ENCODE measurements at regions not wholly inside any gene's neighbourhood (a gene's known extent, or its start where the extent isn't known, plus 50 kb on each side); places are given as distances from the start of the nearest gene placed in this dataset.

GRCh38 chr9:111107141-111107540 lies 68.9 kb upstream of the LPAR1 start (continued):
- no peak for TF ChIP-seq ATF3 (IDR thresholded peaks at IDR 0.05)
- no peak for TF ChIP-seq TAF1 (conservative IDR thresholded peaks at IDR 0.05)
- no peak for TF ChIP-seq EGR1 (IDR thresholded peaks at IDR 0.05; ENCODE audit: low read depth in 2 of 2)
- no peak for TF ChIP-seq RXRA (IDR thresholded peaks at IDR 0.05)
- no peak for TF ChIP-seq FOXA2 (IDR thresholded peaks at IDR 0.05)

GRCh38 chr9:111106202-111106601 lies 67.9 kb upstream of the LPAR1 start:
- no peak for DNase-seq (ENCODE audit: low spot score)
- Histone ChIP-seq H3K36me3 (ENCODE audit: control insufficient read depth in 4 of 4, insufficient read depth in 3 of 4, low read depth in 1 of 4, low read length in 3 of 4) (no peaks in the 10 kb centered on the region), H3K9me3 (ENCODE audit: control insufficient read depth in 4 of 4, low read length in 3 of 4) (no peaks in the 10 kb centered on the region), H3K27ac (ENCODE audit: low read depth in 1 of 2, low read length in 2 of 2) (no peak overlapping the region), H3K4me1 (ENCODE audit: control insufficient read depth in 4 of 4, insufficient read depth in 4 of 4, low read length in 3 of 4) (no peaks in the 10 kb centered on the region), H3K4me3 (ENCODE audit: low read depth in 1 of 3, low read length in 3 of 3) (no peak overlapping the region), H3K27me3 (ENCODE audit: control insufficient read depth in 4 of 4, insufficient read depth in 4 of 4, low read length in 3 of 4) (peaks cover 0 to 1% (median 0%) of the 10 kb centered on the region in 4 donors), H3K9ac (ENCODE audit: low read depth in 1 of 2, low read length in 2 of 2) (no peak overlapping the region)
- TF ChIP-seq REST (IDR thresholded peaks at IDR 0.05) (no peak), GABPA (IDR thresholded peaks at IDR 0.05 in 1 of 2, conservative IDR thresholded peaks at IDR 0.05 in 1 of 2) (no peak), TAF1 (conservative IDR thresholded peaks at IDR 0.05) (no peak), ZBTB33 (IDR thresholded peaks at IDR 0.05) (no peak), RAD21 (IDR thresholded peaks at IDR 0.05) (no peak), NR2F2 (IDR thresholded peaks at IDR 0.05) (no peak), ATF3 (IDR thresholded peaks at IDR 0.05) (no peak), EGR1 (IDR thresholded peaks at IDR 0.05; ENCODE audit: low read depth in 2 of 2) (no peak), SP1 (IDR thresholded peaks at IDR 0.05) (no peak), JUND (IDR thresholded peaks at IDR 0.05) (no peak), YY1 (IDR thresholded peaks at IDR 0.05) (no peak), RXRA (IDR thresholded peaks at IDR 0.05) (no peak), HNF4A (conservative IDR thresholded peaks at IDR 0.05) (no peak)
- 72% methylated on average over 6 of the region's 6 CpGs for WGBS

- Histone ChIP-seq H3K4me1 (ENCODE audit: control insufficient read depth in 4 of 4, insufficient read depth in 4 of 4, low read length in 3 of 4) (no peaks in the 10 kb centered on the region), H3K27ac (ENCODE audit: low read depth in 1 of 2, low read length in 2 of 2) (no peak overlapping the region), H3K9me3 (ENCODE audit: control insufficient read depth in 4 of 4, low read length in 3 of 4) (no peaks in the 10 kb centered on the region), H3K9ac (ENCODE audit: low read depth in 1 of 2, low read length in 2 of 2) (no peak overlapping the region), H3K4me3 (ENCODE audit: low read depth in 1 of 3, low read length in 3 of 3) (no peak overlapping the region), H3K36me3 (ENCODE audit: control insufficient read depth in 4 of 4, insufficient read depth in 3 of 4, low read depth in 1 of 4, low read length in 3 of 4) (no peaks in the 10 kb centered on the region), H3K27me3 (ENCODE audit: control insufficient read depth in 4 of 4, insufficient read depth in 4 of 4, low read length in 3 of 4) (no peaks in the 10 kb centered on the region)
- WGBS, result 76% methylated on average over 4 of the region's 4 CpGs
- DNase-seq (ENCODE audit: low spot score), result no peak
- TF ChIP-seq TAF1 (conservative IDR thresholded peaks at IDR 0.05), result no peak
- TF ChIP-seq GABPA (IDR thresholded peaks at IDR 0.05 in 1 of 2, conservative IDR thresholded peaks at IDR 0.05 in 1 of 2), result no peak
- no peak for TF ChIP-seq REST (IDR thresholded peaks at IDR 0.05)
- TF ChIP-seq MAX (IDR thresholded peaks at IDR 0.05), result no peak
- no peak for TF ChIP-seq RXRA (IDR thresholded peaks at IDR 0.05)
- TF ChIP-seq JUND (IDR thresholded peaks at IDR 0.05), result no peak
- TF ChIP-seq CTCF (IDR thresholded peaks at IDR 0.05; ENCODE audit: low read depth, low read length, missing input control), result no peak
- TF ChIP-seq HNF4A (conservative IDR thresholded peaks at IDR 0.05), result no peak
- TF ChIP-seq YY1 (IDR thresholded peaks at IDR 0.05), result no peak
- no peak for TF ChIP-seq SP1 (IDR thresholded peaks at IDR 0.05)
- no peak for TF ChIP-seq RAD21 (IDR thresholded peaks at IDR 0.05)
- TF ChIP-seq EGR1 (IDR thresholded peaks at IDR 0.05; ENCODE audit: low read depth in 2 of 2), result no peak
- TF ChIP-seq HNF4G (IDR thresholded peaks at IDR 0.05), result no peak
Measured at GRCh38 chr9:111102793-111103464, 64.7 kb upstream of the LPAR1 start.

Data from liver (tissue), 8 donors.